ENCODE measurements at regions not wholly inside any gene's neighbourhood (a gene's known extent, or its start where the extent isn't known, plus 50 kb on each side); places are given as distances from the start of the nearest gene placed in this dataset.

DNA sequence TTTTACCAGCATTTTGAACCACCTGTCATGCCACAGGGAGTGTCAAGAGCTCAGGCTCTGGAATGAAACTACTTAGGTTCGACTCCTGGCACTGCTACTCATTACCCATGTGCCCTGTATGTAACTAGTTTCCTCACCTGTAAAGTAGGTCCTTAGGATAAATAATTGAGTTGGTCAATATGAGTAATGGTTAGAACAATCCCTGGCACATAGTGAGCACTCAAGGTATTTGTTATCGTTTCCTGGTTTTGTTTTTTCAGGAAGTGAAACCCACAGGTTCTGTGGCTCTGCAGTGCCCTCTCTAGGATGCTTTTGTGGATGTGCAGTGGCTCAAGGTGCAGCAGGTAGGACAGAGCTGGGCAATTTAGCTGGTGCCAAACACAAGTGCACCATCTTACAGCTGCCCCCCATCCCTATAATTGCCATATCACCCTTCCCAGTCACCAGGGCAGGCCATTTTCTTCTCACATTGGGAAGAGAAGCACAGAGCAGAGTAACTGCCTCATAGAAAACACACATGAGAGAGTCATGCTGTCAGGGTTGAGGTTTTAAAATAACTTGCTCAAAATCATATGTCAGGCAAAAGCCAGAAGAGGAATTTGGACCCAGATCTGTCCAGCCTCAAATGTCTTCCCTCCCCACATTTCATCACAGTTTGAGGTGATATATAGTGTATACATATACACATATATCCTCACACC lies 297.5 kb downstream of the RPAP3 start:
- ATAC-seq (peak; percentile 35; the same call in 1 of the 3 replicates), DNase-seq (ENCODE audit: low spot score) (peak; percentile 6), FAIRE-seq (no peak)
- Histone ChIP-seq H3K36me3 (replicated peaks in 1 of 2; ENCODE audit: control insufficient read depth in 1 of 2, insufficient read depth in 2 of 2, low read length in 2 of 2) (no peaks in the 10 kb centered on the region), H3K4me2 (ENCODE audit: low read depth, low read length) (no peak overlapping the region), H3K79me2 (ENCODE audit: insufficient read depth, low read length) (no peaks in the 10 kb centered on the region), H2AFZ (ENCODE audit: low read length) (no peak overlapping the region), H3K27me3 (ENCODE audit: control insufficient read depth in 1 of 2, insufficient read depth in 2 of 2, low read length in 2 of 2) (no peaks in the 10 kb centered on the region), H3K9me3 (ENCODE audit: low read length) (no peaks in the 10 kb centered on the region), H3K27ac (ENCODE audit: extremely low read length, insufficient read depth, low read length) (no peak overlapping the region), H3K4me1 (ENCODE audit: insufficient read depth, low read length) (no peaks in the 10 kb centered on the region), H3K9ac (ENCODE audit: insufficient read depth, low read depth, low read length) (no peak overlapping the region), H3K4me3 (replicated peaks in 1 of 3; ENCODE audit: insufficient read depth in 1 of 3, low read depth in 2 of 3, low read length in 3 of 3) (no peak overlapping the region), H4K20me1 (ENCODE audit: insufficient read depth, low read length) (no peaks in the 10 kb centered on the region)
- intact Hi-C loops (cut with micrococcal nuclease; ENCODE audit: unreplicated experiment): no loop called here
- BruUV-seq (replicated peaks): no TSS peak
- WGBS (ENCODE audit: low lambda C conversion rate): 16% methylated on average over 2 of the region's 2 CpGs
- TF ChIP-seq RAD21 (CRISPR knock-in tag; IDR thresholded peaks at IDR 0.05) (0 out of 2 replicates have a peak, but pooled peaks have one; percentile 12), JDP2 (CRISPR knock-in tag; IDR thresholded peaks at IDR 0.05; ENCODE audit: borderline replicate concordance) (no peak), SUZ12 (IDR thresholded peaks at IDR 0.05; ENCODE audit: low read depth, low read length) (no peak), PTBP1 (IDR thresholded peaks at IDR 0.05; ENCODE audit: low read depth, low read length, poor library complexity, severe bottlenecking) (no peak), ZNF563 (CRISPR knock-in tag; IDR thresholded peaks at IDR 0.05) (no peak), SOX13 (IDR thresholded peaks at IDR 0.05) (no peak), SOX13 (CRISPR knock-in tag; conservative IDR thresholded peaks at IDR 0.05 in 1 of 2, IDR thresholded peaks at IDR 0.05 in 1 of 2) (no peak), STAG1 (CRISPR knock-in tag; IDR thresholded peaks at IDR 0.05) (peak; percentile 44), ZNF556 (CRISPR knock-in tag; IDR thresholded peaks at IDR 0.05; ENCODE audit: borderline replicate concordance) (no peak), NFKB2 (CRISPR knock-in tag; IDR thresholded peaks at IDR 0.05; ENCODE audit: borderline replicate concordance) (no peak), CEBPG (CRISPR knock-in tag; IDR thresholded peaks at IDR 0.05) (no peak)
- TF ChIP-seq, protein P1, sequence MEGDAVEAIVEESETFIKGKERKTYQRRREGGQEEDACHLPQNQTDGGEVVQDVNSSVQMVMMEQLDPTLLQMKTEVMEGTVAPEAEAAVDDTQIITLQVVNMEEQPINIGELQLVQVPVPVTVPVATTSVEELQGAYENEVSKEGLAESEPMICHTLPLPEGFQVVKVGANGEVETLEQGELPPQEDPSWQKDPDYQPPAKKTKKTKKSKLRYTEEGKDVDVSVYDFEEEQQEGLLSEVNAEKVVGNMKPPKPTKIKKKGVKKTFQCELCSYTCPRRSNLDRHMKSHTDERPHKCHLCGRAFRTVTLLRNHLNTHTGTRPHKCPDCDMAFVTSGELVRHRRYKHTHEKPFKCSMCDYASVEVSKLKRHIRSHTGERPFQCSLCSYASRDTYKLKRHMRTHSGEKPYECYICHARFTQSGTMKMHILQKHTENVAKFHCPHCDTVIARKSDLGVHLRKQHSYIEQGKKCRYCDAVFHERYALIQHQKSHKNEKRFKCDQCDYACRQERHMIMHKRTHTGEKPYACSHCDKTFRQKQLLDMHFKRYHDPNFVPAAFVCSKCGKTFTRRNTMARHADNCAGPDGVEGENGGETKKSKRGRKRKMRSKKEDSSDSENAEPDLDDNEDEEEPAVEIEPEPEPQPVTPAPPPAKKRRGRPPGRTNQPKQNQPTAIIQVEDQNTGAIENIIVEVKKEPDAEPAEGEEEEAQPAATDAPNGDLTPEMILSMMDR (CRISPR knock-in tag; IDR thresholded peaks at IDR 0.05): peak; percentile 36
- in situ Hi-C loops (cut with HindIII; ENCODE audit: extremely low pct_ligation_motif_present, low pct_unique_long_range_greater_than_20kb): no loop called here
- POLR2A ChIA-PET: no interaction called here
- CTCF ChIA-PET (ENCODE audit: low intra/inter-chr PET ratio, low total read pairs): no interaction called here

Measured in HepG2 (cell line).